ENCODE measurements at regions not wholly inside any gene's neighbourhood (a gene's known extent, or its start where the extent isn't known, plus 50 kb on each side); places are given as distances from the start of the nearest gene placed in this dataset.

DNA sequence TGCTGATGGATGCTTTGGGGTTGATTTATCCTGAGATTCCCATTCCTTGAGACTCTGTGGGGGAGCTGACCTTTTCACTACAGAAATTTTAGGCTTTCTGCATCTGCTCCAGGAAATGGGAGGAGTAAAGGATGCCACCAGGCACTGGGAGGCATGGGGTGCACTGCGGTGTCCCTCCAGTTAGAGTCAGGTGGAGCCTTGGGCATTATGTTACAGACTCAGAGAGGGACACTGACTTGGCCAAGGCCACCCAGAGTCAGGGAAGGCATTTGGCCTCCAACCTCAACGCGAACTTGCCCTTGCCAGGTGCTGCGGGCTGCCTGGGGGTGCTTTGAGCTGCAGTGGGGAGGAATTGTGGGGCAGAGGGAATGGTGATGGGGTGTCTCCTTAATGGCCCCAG is 58.0 kb upstream of the TBX3 start:
- DNase-seq (ENCODE audit: insufficient read length, low spot score) (no peak), FAIRE-seq (no peak)
- TF ChIP-seq POLR2A (IDR thresholded peaks at IDR 0.05; ENCODE audit: low read depth, low read length): no peak

DNA sequence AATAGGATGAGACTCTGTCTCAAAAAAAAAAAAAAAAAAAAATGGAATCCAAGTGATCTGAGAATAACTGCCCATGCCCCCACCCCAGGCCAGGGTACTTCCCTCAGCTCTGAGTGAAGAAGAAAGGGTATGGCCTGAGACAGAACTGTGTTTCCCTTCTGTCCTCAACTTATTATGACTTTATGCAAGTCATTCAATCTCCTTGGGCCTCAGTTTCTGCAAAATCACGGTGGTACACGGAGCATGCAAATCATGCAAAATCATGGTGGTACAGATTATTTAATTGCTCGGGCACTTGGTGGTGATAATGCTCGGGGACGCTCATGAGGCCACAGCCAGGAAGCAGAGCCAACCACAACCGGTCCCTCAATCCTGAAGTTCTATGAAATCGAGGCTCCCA is 56.5 kb upstream of the TBX3 start:
- FAIRE-seq: no peak
- no peak for TF ChIP-seq POLR2A (IDR thresholded peaks at IDR 0.05; ENCODE audit: low read depth, low read length)

DNA sequence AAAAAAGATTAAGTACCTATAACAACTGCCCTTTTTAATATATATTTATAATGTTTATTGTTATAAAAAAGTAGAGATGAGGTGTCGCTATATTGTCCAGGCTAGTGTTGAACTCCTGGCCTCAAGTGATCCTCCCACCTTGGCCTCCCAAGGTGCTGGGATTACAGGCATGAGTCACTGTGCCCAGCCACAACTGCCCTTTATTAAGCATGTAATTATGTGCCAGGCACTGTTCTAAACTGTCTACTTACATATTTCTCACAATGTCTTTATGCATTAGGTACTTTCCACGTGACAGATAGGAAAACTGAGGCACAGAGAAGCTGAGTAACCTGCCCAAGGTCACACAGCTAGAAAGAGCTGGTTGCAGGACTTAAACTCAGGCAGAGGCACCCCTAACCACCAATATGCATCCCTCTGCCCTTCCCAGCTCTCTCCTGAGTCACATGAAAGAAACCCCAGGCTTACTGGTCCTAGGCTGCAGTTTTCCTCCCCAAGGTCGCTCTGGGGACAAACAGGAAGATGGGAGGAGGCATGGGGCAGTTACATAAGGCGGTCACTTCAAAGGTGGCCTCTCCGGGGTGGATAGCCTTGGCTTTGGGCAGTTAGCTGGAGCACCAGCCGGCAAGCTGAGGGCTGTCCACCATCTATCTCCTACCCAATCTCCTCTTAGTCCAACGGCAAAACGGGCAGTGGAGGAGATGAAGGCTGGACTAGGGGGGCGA is 54.6 kb upstream of the TBX3 start:
- FAIRE-seq (no peak), DNase-seq (ENCODE audit: insufficient read length, low spot score) (no peak)
- no peak for TF ChIP-seq POLR2A (IDR thresholded peaks at IDR 0.05; ENCODE audit: low read depth, low read length)

More for the DNA sequence above, 56.5 kb upstream of the TBX3 start:
- no peak for DNase-seq (ENCODE audit: insufficient read length, low spot score)

DNA sequence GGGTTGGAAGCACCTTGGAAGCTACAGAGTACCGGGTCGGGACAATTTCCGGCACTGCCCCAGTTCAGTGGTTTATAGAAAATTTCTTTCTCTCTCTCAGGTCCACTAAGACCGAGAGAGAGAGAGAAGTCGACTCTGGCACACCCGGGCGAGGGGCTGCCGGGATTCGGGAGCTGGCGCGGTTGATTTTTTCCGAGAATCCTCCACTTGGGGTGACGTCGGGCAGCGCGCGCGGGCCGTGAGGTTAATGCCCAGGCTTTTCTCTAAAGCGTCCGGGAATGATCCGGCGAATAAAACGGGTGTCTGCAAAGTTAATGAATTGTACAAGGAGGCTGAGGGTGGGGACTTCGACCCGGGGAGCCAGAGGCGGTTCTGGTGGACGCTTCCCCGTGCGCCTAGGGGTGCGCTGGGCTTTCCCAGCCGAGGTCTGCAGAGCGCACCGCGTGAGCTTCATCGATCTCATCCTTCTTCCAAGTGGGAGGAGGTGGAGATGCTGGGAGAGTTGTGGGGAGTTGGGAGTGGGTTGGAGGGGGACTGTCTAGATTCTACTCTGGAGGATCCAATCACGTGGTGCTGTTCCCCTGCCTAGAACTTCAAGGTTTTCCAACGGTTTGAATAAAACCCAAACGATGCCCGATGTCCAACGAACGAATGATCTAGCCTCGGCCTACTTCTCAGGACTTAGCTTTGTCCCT is 51.9 kb upstream of the TBX3 start:
- no peak for DNase-seq (ENCODE audit: insufficient read length, low spot score)
- TF ChIP-seq POLR2A (IDR thresholded peaks at IDR 0.05; ENCODE audit: low read depth, low read length): no peak
- no peak for FAIRE-seq

DNA sequence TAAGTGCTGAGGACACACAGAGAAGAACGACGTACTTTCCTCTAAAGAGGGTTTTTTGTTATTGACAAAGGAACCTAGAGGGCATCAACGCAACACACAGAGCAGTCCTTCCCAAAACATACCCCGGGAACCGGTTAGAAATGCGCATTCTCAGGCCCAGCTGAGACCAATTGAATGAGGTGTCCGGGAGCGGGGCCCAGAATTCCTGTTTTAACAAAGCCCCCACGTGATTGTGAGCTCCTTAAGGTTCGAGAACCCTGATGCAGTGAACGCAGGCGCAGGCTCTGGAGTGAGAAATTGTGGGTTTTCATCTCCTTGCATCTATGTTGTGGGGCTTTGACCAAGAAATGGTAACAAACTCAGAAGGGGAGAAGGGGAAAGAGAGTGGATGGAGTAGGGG is 51.0 kb upstream of the TBX3 start:
- FAIRE-seq (no peak), DNase-seq (ENCODE audit: insufficient read length, low spot score) (no peak)
- TF ChIP-seq POLR2A (IDR thresholded peaks at IDR 0.05; ENCODE audit: low read depth, low read length): no peak

DNA sequence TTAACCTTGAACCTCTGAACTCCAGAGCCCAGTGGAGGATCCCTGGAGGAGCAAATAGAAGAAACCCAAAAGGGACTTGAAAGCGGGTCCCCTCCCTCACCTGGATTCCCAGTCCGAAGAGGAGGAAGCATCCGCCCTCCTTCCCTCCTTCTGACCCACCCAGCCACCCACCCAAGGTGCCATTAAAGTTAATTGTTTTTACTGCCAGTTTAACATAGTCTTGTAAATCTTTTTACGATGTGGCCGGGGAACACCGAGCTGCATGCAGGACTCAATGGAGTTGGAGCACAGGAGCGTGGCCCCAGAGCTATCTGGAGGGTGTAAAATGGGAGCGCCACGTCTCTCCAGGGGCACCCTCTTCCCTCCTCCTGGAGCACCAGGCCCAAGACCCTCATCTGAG is 49.9 kb upstream of the TBX3 start:
- no peak for TF ChIP-seq POLR2A (IDR thresholded peaks at IDR 0.05; ENCODE audit: low read depth, low read length)
- DNase-seq (ENCODE audit: insufficient read length, low spot score) (no peak), FAIRE-seq (no peak)

Data from H54 (cell line).